Body of pancreas (tissue), 4 donors: ENCODE measurements at regions not wholly inside any gene's neighbourhood (a gene's known extent, or its start where the extent isn't known, plus 50 kb on each side); places are given as distances from the start of the nearest gene placed in this dataset.

Experiments used
- ATAC-seq: fragments of 150-250 bp; one replicate; pipeline ENCODE4 v1.9.1; 2016
- DNase-seq, 4 donors: peaks; one replicate each; pipeline ENCODE4 v3.0.0-alpha.2; 2019
- H3K27ac ChIP-seq, 4 donors: fragments of 200-600 bp; sonication (generic); 1 replicate in 3 of 4; 2 replicates in 1 of 4; pipeline versions ENCODE4 v1.5.1 to v1.6.1; 2016 to 2019; ENCODE audit warnings: mild to moderate bottlenecking in 1 of 4, mixed read lengths in 1 of 4, moderate library complexity in 1 of 4
- H3K27me3 ChIP-seq, 2 donors: fragments of 200-600 bp; sonication (generic); one replicate each; pipeline ENCODE4 v1.6.0; 2016; ENCODE audit warnings: mild to moderate bottlenecking in 1 of 2
- H3K36me3 ChIP-seq, 2 donors: fragments of 200-600 bp; sonication (generic); replicated peaks in 1 of 2; 2 replicates each; pipeline ENCODE4 v1.5.1; 2016; ENCODE audit warnings: low read depth in 2 of 2; ENCODE audit not compliant: insufficient read depth in 1 of 2
- H3K4me1 ChIP-seq: fragments of 200-600 bp; sonication (generic); one replicate; pipeline ENCODE4 v1.6.0; 2016
- H3K4me3 ChIP-seq, 2 donors: fragments of 200-600 bp; sonication (generic); 1 replicate in 1 of 2; 2 replicates in 1 of 2; pipeline ENCODE4 v1.5.1; 2016 to 2019
- H3K9me3 ChIP-seq, 3 donors: fragments of 200-600 bp; sonication (generic); 1 replicate in 2 of 3; 2 replicates in 1 of 3; pipeline ENCODE4 v1.5.1; 2016
- CTCF ChIP-seq, 7 experiments: fragments of 450-650 bp in 4 of 7; fragments of 200-600 bp in 3 of 7; sonication (generic) in 3 of 7; IDR thresholded peaks; one replicate each; pipeline ENCODE4 v1.5.1; 2016 to 2019; ENCODE audit warnings: antibody characterized with exemption in 7 of 7
- POLR2A ChIP-seq, 3 donors: fragments of 450-650 bp; IDR thresholded peaks; one replicate each; pipeline ENCODE4 v1.6.1; 2016; ENCODE audit warnings: antibody characterized with exemption in 3 of 3, mild to moderate bottlenecking in 2 of 3
- WGBS, 2 donors: methylation state at CpG; one replicate each; pipeline ENCODE4 v1.1.5; 2017; 5-methylcytosine and 5-hydroxymethylcytosine counted together
- intact Hi-C: fragments of 100-400 bp; cut with DNase I; formaldehyde crosslinking; loops from one replicate; pipeline ENCODE4 v1.15.1; 2023

- Histone ChIP-seq H3K36me3 (no peaks in the 10 kb centered on the region), H3K9me3 (no peaks in the 10 kb centered on the region), H3K4me3 (no peak overlapping the region), H3K27me3 (no peaks in the 10 kb centered on the region), H3K4me1 (no peaks in the 10 kb centered on the region), H3K27ac (no peak overlapping the region)
- intact Hi-C loops, result no loop called here
- TF ChIP-seq CTCF (IDR thresholded peaks at IDR 0.05) (no peak), POLR2A (IDR thresholded peaks at IDR 0.05) (no peak)
- 82 to 84% methylated on average over 14 of the region's 14 CpGs for WGBS, 2 donors
- no peak for DNase-seq
- ATAC-seq, result no peak
These were observed 92.0 kb downstream of the C9orf152 start for GRCh38 chr9:110115826-110116542.

- intact Hi-C loops, result no loop called here
- H3K9me3 ChIP-seq, result no peaks in the 10 kb centered on the region
These were observed 91.4 kb downstream of the C9orf152 start for GRCh38 chr9:110116543-110116885.

GRCh38 chr9:110121170-110121569 is 86.8 kb downstream of the C9orf152 start:
- Histone ChIP-seq H3K27ac (no peak overlapping the region), H3K4me3 (no peak overlapping the region), H3K9me3 (no peaks in the 10 kb centered on the region), H3K36me3 (no peaks in the 10 kb centered on the region), H3K27me3 (no peaks in the 10 kb centered on the region), H3K4me1 (peaks cover 13% of the 10 kb centered on the region)
- DNase-seq (no peak), ATAC-seq (no peak)
- intact Hi-C loops, result no loop called here
- 90 to 91% methylated on average over 3 of the region's 3 CpGs for WGBS, 2 donors
- TF ChIP-seq CTCF (IDR thresholded peaks at IDR 0.05) (no peak), POLR2A (IDR thresholded peaks at IDR 0.05) (no peak)

More at GRCh38 chr9:110116543-110116885, 91.4 kb downstream of the C9orf152 start:
- no peaks in the 10 kb centered on the region for H3K4me1 ChIP-seq
- DNase-seq (no peak), ATAC-seq (no peak)
- 67 to 68% methylated on average over 3 of the region's 3 CpGs for WGBS, 2 donors
- no peaks in the 10 kb centered on the region for H3K27me3 ChIP-seq
- no peak overlapping the region for H3K4me3 ChIP-seq
- TF ChIP-seq POLR2A (IDR thresholded peaks at IDR 0.05) (no peak), CTCF (IDR thresholded peaks at IDR 0.05) (no peak)
- H3K27ac ChIP-seq, result no peak overlapping the region
- H3K36me3 ChIP-seq, result no peaks in the 10 kb centered on the region

GRCh38 chr9:110123341-110124095 is 84.4 kb downstream of the C9orf152 start:
- H3K4me1 ChIP-seq, result peaks cover 13% of the 10 kb centered on the region
- no peaks in the 10 kb centered on the region for H3K36me3 ChIP-seq
- H3K4me3 ChIP-seq, result no peak overlapping the region
- no peak for ATAC-seq
- WGBS, 2 donors, result 87 to 88% methylated on average over 4 to 5 of the region's 5 CpGs
- DNase-seq, result no peak
- no peak for TF ChIP-seq CTCF (IDR thresholded peaks at IDR 0.05)
- no peak for TF ChIP-seq POLR2A (IDR thresholded peaks at IDR 0.05)
- intact Hi-C loops, result no loop called here
- no peak overlapping the region for H3K27ac ChIP-seq
- H3K27me3 ChIP-seq, result no peaks in the 10 kb centered on the region
- no peaks in the 10 kb centered on the region for H3K9me3 ChIP-seq
